Panc1 (cell line): ENCODE measurements at regions not wholly inside any gene's neighbourhood (a gene's known extent, or its start where the extent isn't known, plus 50 kb on each side); places are given as distances from the start of the nearest gene placed in this dataset.
A peak's percentile ranks its signal among the peaks of the same experiment; 100 is the strongest.

Experiments
- ATAC-seq: fragments of 200-7000 bp; cut with Tn5 transposase; 2 replicates; pipeline ENCODE4 v1.9.1; 2020; ENCODE audit warnings: mild to moderate bottlenecking, moderate library complexity
- BruUV-seq: library from RNA; stranded (reverse); fragments of 400-500 nt; replicated peaks from 2 replicates; lab custom pipeline; 2021; lab: Mats Ljungman, UMichigan
- CTCF ChIA-PET: fragments of 300-600 bp; sonication (Branson Sonifier 250); formaldehyde crosslinking; loops from one replicate; lab custom pipeline; 2022; ENCODE audit warnings: antibody characterized with exemption; lab: Charles Lee
- POLR2A ChIA-PET: fragments of 300-600 bp; sonication (Branson Sonifier 250); formaldehyde crosslinking; loops from one replicate; lab custom pipeline; 2022; ENCODE audit warnings: antibody characterized with exemption; lab: Charles Lee
- DNase-seq: peaks from one replicate; pipeline ENCODE4 v3.0.0-alpha.2; 2010; ENCODE audit warnings: low read depth, low spot score
- H3K27ac ChIP-seq: 2 replicates; pipeline ENCODE4 v1.5.1; 2011; ENCODE audit warnings: mild to moderate bottlenecking, low read length, inconsistent platforms
- H3K27me3 ChIP-seq: fragments of 200-500 bp; sonication (Bioruptor generic); 2 replicates; pipeline ENCODE4 v1.6.0; 2014; ENCODE audit warnings: low read length, inconsistent platforms; ENCODE audit not compliant: control insufficient read depth, insufficient read depth
- H3K36me3 ChIP-seq: fragments of 200-500 bp; sonication (Bioruptor generic); 2 replicates; pipeline ENCODE4 v1.5.1; 2014; ENCODE audit warnings: inconsistent platforms, mild to moderate bottlenecking, low read length, moderate library complexity; ENCODE audit not compliant: control insufficient read depth, insufficient read depth
- H3K4me1 ChIP-seq: 2 replicates; pipeline ENCODE4 v1.5.1; 2011; ENCODE audit warnings: inconsistent platforms, mild to moderate bottlenecking, low read length, moderate library complexity; ENCODE audit not compliant: control insufficient read depth, insufficient read depth
- H3K4me3 ChIP-seq, 2 experiments: 2 replicates each; pipeline ENCODE4 v1.5.1; 2011 to 2012; ENCODE audit warnings: low read depth in 2 of 2, low read length in 2 of 2, mild to moderate bottlenecking in 2 of 2, inconsistent platforms in 1 of 2, moderate library complexity in 1 of 2
- H3K9me3 ChIP-seq: fragments of 200-500 bp; sonication (Bioruptor generic); 2 replicates; pipeline ENCODE4 v1.5.1; 2014; ENCODE audit warnings: low read depth, mild to moderate bottlenecking, inconsistent platforms, low read length, moderate library complexity; ENCODE audit not compliant: control insufficient read depth, insufficient read depth
- CTCF ChIP-seq: fragments of 450-650 bp; IDR thresholded peaks from 2 replicates; pipeline ENCODE4 v1.5.1; 2017; ENCODE audit warnings: mild to moderate bottlenecking
- POLR2AphosphoS5 ChIP-seq: IDR thresholded peaks from 2 replicates; pipeline ENCODE4 v1.6.1; 2012; ENCODE audit warnings: mild to moderate bottlenecking, low read depth, low read length, moderate library complexity
- REST ChIP-seq, 2 experiments: IDR thresholded peaks; 2 replicates each; pipeline ENCODE4 v1.6.1; 2011 to 2012; ENCODE audit warnings: low read depth in 2 of 2, control low read depth in 1 of 2, low read length in 1 of 2, mild to moderate bottlenecking in 1 of 2, moderate library complexity in 1 of 2; ENCODE audit not compliant: insufficient read depth in 1 of 2
- SIN3A ChIP-seq: IDR thresholded peaks from 2 replicates; pipeline ENCODE4 v1.6.1; 2012; ENCODE audit warnings: low read depth, mild to moderate bottlenecking, low read length, moderate library complexity, borderline replicate concordance; ENCODE audit not compliant: insufficient read depth
- TCF7L2 ChIP-seq: IDR thresholded peaks from 2 replicates; pipeline ENCODE4 v1.6.1; 2011; ENCODE audit warnings: mild to moderate bottlenecking, low read depth, low read length, inconsistent platforms
- in situ Hi-C: cut with HindIII; loops from 2 replicates; pipeline ENCODE4 v1.10.0; 2016; ENCODE audit warnings: low sequenced_read_pairs, low pct_unique_long_range_greater_than_20kb
- intact Hi-C: fragments of 100-400 bp; cut with micrococcal nuclease; formaldehyde crosslinking; loops from one replicate; pipeline ENCODE4 v1.10.0; 2022; ENCODE audit not compliant: unreplicated experiment

DNA sequence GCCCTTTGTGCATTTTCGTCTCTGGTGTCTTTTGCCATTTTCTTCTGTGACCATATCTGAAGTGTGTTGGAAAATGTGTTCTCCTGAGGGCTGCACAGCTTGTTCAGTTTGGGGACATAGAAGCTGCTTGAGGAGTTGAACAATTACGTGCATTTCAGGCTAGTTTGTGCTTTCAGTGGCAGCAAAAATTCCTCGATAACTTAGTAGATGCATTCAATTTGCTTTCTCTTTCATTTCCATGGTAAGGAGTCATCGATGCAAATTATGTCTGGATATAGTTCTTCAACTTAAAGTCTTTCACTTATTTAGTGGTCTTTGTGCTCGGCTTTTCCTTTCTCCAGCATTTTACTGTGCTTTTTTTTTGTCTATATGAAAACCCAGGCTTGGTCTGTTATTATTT, 441.5 kb downstream of the PLA2G4A start:
- intact Hi-C loops (no loop called here), in situ Hi-C loops (no loop called here)
- CTCF ChIA-PET = no interaction called here
- TF ChIP-seq POLR2AphosphoS5 (no peak), SIN3A (no peak), REST (IDR thresholded peaks at IDR 0.05; ENCODE audit: insufficient read depth in 1 of 2, low read depth in 2 of 2, low read length in 1 of 2) (no peak), CTCF (no peak), TCF7L2 (no peak)
- H3K9me3 ChIP-seq = no peaks in the 10 kb centered on the region
- peaks cover 3% of the 10 kb centered on the region; the same call in 1 of the 2 replicates for H3K4me1 ChIP-seq
- H3K27me3 ChIP-seq = no peaks in the 10 kb centered on the region
- H3K4me3 ChIP-seq = peak overlapping the region; percentile 20 to 44
- no peak for ATAC-seq
- H3K36me3 ChIP-seq = no peaks in the 10 kb centered on the region
- no peak for DNase-seq
- H3K27ac ChIP-seq = no peak overlapping the region
- POLR2A ChIA-PET = interaction anchor here (0.6 kb wide), 1 partner anchor 129 kb away, joined by 3 read pairs; no protein-coding TSS in a partner anchor
- no TSS peak for BruUV-seq

- Histone ChIP-seq H3K4me1 (no peaks in the 10 kb centered on the region), H3K27me3 (no peaks in the 10 kb centered on the region), H3K4me3 (no peak overlapping the region), H3K27ac (no peak overlapping the region), H3K9me3 (no peaks in the 10 kb centered on the region), H3K36me3 (no peaks in the 10 kb centered on the region)
- ATAC-seq (no peak), DNase-seq (no peak)
- ChIA-PET POLR2A (no interaction called here), CTCF (no interaction called here)
- TF ChIP-seq POLR2AphosphoS5 = no peak
- TF ChIP-seq TCF7L2 = no peak
- no peak for TF ChIP-seq CTCF
- no peak for TF ChIP-seq REST (IDR thresholded peaks at IDR 0.05; ENCODE audit: insufficient read depth in 1 of 2, low read depth in 2 of 2, low read length in 1 of 2)
- TF ChIP-seq SIN3A = no peak
- BruUV-seq = no TSS peak
- intact Hi-C loops (no loop called here), in situ Hi-C loops (no loop called here)
These were observed 446.6 kb downstream of the PLA2G4A start for GRCh38 chr1:187275346-187275745.
